ENCODE measurements at regions not wholly inside any gene's neighbourhood (a gene's known extent, or its start where the extent isn't known, plus 50 kb on each side); places are given as distances from the start of the nearest gene placed in this dataset.

GRCh38 chr16:87135246-87136030 lies 181.8 kb downstream of the C16orf95 start:
- no peak overlapping the region for H3K27ac ChIP-seq
- TF ChIP-seq CTCF (IDR thresholded peaks at IDR 0.05) (no peak), ZFX (IDR thresholded peaks at IDR 0.05; ENCODE audit: borderline replicate concordance) (no peak)

GRCh38 chr16:87138316-87138715 lies 178.9 kb downstream of the C16orf95 start:
- no peak overlapping the region for H3K27ac ChIP-seq
- no peak for TF ChIP-seq ZFX (IDR thresholded peaks at IDR 0.05; ENCODE audit: borderline replicate concordance)
- TF ChIP-seq CTCF (IDR thresholded peaks at IDR 0.05), result no peak

GRCh38 chr16:87138738-87139267 lies 178.4 kb downstream of the C16orf95 start:
- TF ChIP-seq ZFX (IDR thresholded peaks at IDR 0.05; ENCODE audit: borderline replicate concordance), result no peak
- no peak for TF ChIP-seq CTCF (IDR thresholded peaks at IDR 0.05)

GRCh38 chr16:87140211-87141200 lies 176.7 kb downstream of the C16orf95 start:
- TF ChIP-seq ZFX (IDR thresholded peaks at IDR 0.05; ENCODE audit: borderline replicate concordance), result no peak
- no peak for TF ChIP-seq CTCF (IDR thresholded peaks at IDR 0.05)
- H3K27ac ChIP-seq, result no peak overlapping the region

More at GRCh38 chr16:87138738-87139267, 178.4 kb downstream of the C16orf95 start:
- H3K27ac ChIP-seq, result no peak overlapping the region

- H3K27ac ChIP-seq, result no peak overlapping the region
- TF ChIP-seq CTCF (IDR thresholded peaks at IDR 0.05) (no peak), ZFX (IDR thresholded peaks at IDR 0.05; ENCODE audit: borderline replicate concordance) (no peak)
Measured at GRCh38 chr16:87141402-87141801, 175.8 kb downstream of the C16orf95 start.

- TF ChIP-seq CTCF (IDR thresholded peaks at IDR 0.05), result no peak
- no peak for TF ChIP-seq ZFX (IDR thresholded peaks at IDR 0.05; ENCODE audit: borderline replicate concordance)
- H3K27ac ChIP-seq, result no peak overlapping the region
Measured at GRCh38 chr16:87143661-87144121, 173.5 kb downstream of the C16orf95 start.

All from 22Rv1 (cell line).